ENCODE measurements at regions not wholly inside any gene's neighbourhood (a gene's known extent, or its start where the extent isn't known, plus 50 kb on each side); places are given as distances from the start of the nearest gene placed in this dataset.
"Not testable (repeated sequence)": the region's sequence is repeated elsewhere in the genome, so short reads cannot be mapped to it uniquely, and the experiment has no call there.

- DNase-seq: no peak
Measured at GRCh38 chr18:43887491-43887890, 610.2 kb upstream of the SYT4 start.

DNA sequence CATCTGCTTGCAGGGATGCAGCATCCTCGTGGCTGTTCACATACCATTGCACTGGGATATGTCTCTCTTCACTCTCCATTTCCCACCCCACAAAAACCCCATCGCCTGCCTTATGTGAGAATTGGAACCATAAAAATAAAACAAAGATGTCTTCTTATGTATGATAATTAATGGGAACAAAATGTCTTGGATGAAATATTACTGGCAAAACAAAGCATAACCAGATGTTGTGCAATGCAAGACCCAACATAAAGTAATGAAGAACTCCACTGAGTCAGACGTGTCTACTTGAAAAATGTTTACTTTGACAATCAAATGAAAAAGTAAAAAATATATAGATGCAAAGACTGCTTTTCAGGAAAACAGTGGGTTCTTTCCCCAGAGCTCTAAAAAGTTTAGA, 611.3 kb upstream of the SYT4 start:
- no peak for DNase-seq

- no peak for DNase-seq
Measured at GRCh38 chr18:43893001-43893637, 615.8 kb upstream of the SYT4 start.

GRCh38 chr18:43904209-43904837, 627.0 kb upstream of the SYT4 start:
- DNase-seq: no peak

DNA sequence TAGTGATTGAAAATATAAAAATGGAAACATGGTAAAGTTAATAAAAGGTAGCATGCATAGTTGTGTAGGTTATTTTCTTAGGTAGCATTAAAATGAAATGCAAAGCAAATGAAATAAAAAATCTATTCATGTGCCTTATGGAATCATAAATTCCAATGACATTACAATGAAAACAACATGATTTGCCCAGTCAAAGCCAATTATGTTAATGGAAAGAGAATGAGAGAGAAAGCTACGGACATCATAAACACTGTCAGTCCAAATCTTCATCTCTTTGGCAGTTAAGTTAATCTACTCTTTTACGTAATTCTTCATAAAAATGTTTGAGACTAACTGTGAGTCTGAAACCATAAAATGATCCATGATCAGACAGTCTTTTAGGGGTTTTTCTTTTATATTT, 636.7 kb upstream of the SYT4 start:
- DNase-seq: no peak

GRCh38 chr18:43916984-43917383, 639.7 kb upstream of the SYT4 start:
- DNase-seq: no peak

- DNase-seq: no peak
Measured at GRCh38 chr18:43917520-43917919, 640.2 kb upstream of the SYT4 start.

DNA sequence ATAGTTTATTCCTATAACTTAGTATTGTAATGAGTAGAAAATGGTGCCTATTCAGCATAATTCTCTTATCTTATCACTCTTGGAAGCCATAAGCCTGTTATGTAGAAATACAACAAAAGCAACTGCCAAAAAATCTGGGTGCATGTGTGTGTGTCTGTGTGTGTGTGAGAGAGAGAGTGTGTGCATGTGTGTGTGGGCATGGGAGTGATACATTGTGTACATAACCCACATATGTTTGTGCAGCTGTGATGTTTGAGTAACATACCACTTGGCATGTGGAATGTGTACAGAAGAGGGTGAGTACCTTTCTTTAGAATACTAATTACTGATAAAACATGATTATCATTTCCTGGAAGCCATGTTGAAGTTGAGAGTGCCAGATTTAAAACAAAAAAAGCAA, 642.3 kb upstream of the SYT4 start:
- DNase-seq: no peak

GRCh38 chr18:43931439-43931838, 654.1 kb upstream of the SYT4 start:
- no peak for DNase-seq

GRCh38 chr18:43932140-43932539, 654.9 kb upstream of the SYT4 start:
- DNase-seq: no peak

GRCh38 chr18:43933177-43933576, 655.9 kb upstream of the SYT4 start:
- no peak for DNase-seq

- no peak for DNase-seq
Measured at GRCh38 chr18:43934322-43934721, 657.0 kb upstream of the SYT4 start.

- DNase-seq: no peak
Measured at GRCh38 chr18:43934781-43935471, 657.6 kb upstream of the SYT4 start.

DNA sequence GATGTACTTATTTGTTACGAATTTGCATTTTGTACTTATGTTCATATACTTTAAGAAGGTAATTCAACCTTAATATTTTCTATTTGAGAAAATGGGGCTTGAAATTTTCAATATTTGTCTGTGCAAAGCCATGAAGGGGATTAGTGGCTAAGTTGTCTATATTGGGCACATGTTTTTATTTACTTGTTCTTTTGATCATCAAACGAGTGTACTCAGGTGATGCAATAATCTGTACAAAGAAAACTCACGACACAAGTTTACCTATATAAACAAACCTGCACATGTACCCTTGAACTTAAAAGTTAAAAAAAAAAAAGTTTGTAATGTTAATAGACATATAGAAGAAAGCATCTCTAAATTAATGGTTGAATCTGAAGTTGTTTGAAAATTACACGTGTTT, 658.9 kb upstream of the SYT4 start:
- no peak for DNase-seq

DNA sequence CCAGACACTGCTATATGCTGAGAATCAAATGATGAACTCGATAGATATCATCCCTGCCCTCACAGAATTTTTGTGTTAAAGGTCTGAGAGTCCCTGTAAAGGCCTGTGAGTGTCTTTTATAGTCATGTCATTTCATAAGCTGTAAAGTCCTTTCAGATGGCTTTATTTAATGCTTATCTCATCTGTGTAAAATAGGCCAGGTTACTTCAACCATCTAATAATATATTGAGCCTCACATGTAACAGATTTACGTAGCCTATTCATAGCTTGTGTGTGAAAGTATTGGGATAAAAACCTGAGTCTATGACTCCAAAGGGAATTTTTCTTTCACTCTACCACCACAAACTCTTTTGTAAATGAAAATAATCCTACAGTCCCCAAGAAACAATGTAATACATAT, 672.0 kb upstream of the SYT4 start:
- DNase-seq: no peak

DNA sequence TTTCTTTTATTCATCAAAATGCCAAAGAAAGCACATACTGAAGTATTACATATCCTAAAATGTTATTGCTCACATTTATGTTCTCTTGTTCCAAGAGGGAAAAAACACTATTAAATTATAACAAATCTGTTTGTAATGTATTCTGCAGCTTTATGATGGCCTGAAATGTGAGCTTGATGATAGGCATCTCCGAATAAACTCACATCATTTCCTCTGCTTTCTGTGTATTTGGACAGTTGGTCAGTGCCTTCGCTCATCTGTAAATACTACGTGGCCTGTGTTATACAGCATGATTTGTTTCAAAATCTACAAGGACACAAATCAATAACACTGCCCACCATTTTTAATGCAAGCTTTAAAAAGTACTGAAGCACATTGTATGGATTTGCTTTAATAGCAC, 672.8 kb upstream of the SYT4 start:
- no peak for DNase-seq

- no peak for DNase-seq
Measured at GRCh38 chr18:43952398-43952797, 675.1 kb upstream of the SYT4 start.

DNA sequence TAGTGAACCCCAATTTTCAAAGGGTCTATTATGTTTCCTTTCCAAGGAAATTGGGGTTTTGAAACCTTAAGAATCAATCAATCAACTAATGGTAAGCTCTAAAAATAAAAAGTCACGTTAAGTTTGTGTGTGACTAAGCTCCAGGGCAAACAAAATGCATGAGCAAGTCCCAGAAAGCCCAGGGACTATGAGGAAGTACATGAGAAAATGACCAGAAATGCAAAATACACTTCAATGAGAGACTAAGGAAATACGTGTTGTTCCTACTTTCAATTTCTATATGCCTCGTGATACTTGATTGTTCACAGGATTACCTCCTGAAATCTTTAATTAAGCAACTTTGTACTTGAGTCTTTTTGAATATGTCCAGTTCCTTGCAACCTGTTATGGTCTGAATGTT, 684.4 kb upstream of the SYT4 start:
- DNase-seq: no peak

DNA sequence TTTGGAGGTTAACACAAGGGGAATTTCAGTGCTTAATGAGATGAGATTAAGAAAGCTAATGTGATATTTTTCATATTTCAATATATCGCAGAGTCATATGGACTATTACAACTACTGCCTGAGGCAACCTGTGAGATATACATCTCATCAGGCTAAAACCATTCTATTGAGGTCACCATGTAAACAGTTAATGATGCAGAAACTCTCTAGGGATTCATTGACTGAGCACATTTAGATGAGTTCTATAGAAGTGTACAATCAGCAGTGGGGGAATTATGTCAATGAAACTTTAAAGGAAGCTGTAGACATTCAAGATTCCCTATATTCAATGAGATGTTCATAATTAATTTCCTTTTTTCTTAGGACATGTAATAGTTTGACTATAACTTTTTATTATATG, 687.4 kb upstream of the SYT4 start:
- no peak for DNase-seq

DNA sequence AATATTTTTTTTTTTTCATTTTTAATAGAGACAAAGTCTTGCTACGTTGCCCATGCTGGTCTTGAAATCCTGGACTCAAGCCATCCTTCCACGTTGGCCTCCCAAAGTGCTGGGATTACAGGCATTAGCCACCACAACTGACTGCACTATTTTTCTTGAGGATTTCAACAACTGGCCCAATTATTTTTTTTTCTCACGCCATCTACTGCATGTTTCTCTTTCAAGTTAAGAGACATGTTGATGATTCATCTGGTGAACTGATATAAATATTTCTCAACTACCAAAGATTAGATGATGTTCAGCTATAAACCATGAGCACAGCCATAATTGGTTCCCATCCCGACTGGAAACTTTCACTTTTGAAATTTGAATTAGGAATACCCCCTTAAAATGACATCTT, 688.4 kb upstream of the SYT4 start:
- no peak for DNase-seq

DNA sequence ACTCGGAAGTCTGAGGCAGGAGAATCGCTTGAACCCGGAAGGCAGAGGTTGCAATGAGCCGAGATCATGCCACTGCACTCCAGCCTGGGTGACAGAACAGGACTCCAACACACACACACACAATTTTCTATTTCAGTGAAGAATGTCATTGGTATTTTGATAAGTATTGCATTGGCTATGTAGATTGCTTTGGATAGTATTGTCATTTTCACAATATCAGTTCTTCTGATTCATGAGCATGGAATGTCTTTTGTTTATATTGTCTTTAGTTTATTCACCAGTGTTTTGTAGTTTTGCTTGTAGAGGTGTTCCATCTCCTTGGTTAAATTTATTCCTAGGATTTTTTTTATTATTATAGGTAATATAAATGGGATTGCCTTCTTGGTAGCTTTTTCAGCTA, 693.4 kb upstream of the SYT4 start:
- DNase-seq: no peak

- DNase-seq: no peak
Measured at GRCh38 chr18:43978174-43978573, 700.9 kb upstream of the SYT4 start.

DNA sequence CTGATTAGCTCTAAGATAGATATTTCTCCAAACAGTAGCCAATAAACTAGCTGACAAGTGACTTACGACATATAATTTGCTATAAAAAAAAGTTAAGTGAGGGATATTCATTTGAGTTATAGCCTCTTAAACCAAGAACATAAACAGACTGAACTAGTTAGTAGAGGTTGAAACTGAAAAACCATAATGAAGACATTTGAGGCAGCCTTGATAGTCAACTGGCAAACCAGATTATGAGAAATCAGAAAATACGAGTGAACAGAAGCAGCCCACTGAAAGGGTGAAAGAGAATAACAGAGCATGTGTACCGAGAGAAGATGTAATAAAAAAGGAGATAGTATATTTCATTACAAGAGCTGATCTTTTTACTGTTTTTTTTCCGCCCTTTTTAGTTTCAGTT, 698.1 kb upstream of the SETBP1 start:
- no peak for DNase-seq

- DNase-seq: not testable (repeated sequence)
Measured at GRCh38 chr18:43987061-43987460, 693.6 kb upstream of the SETBP1 start.

DNA sequence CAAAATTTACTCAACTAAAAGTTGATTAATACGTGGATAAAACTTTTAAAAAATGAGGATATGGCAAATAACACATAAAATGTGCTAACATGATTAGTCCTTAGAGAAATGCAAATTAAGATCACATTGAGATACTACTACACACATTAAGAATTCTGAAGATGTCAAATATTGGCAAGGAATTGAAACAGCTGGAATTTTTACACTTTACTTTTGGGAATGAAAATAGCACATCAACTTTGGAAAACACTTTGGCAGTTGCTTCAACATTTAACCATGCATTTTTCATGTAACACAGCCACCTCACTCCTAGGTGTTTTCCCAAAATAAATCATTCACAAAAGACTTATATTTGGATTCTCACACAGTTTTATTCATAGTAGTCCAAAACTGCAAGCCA, 687.9 kb upstream of the SETBP1 start:
- no peak for DNase-seq
